Activated CD8-positive, alpha-beta memory T cell treated with anti-CD3 and anti-CD28 coated beads, Interleukin-2, amount 50 U/mL, for 24 hours (primary cell): ENCODE measurements at regions not wholly inside any gene's neighbourhood (a gene's known extent, or its start where the extent isn't known, plus 50 kb on each side); places are given as distances from the start of the nearest gene placed in this dataset.

ENCODE experiments used
- DNase-seq: peaks from one replicate; pipeline ENCODE4 v3.0.0-alpha.2; 2020; ENCODE audit errors: extremely low read depth

DNA sequence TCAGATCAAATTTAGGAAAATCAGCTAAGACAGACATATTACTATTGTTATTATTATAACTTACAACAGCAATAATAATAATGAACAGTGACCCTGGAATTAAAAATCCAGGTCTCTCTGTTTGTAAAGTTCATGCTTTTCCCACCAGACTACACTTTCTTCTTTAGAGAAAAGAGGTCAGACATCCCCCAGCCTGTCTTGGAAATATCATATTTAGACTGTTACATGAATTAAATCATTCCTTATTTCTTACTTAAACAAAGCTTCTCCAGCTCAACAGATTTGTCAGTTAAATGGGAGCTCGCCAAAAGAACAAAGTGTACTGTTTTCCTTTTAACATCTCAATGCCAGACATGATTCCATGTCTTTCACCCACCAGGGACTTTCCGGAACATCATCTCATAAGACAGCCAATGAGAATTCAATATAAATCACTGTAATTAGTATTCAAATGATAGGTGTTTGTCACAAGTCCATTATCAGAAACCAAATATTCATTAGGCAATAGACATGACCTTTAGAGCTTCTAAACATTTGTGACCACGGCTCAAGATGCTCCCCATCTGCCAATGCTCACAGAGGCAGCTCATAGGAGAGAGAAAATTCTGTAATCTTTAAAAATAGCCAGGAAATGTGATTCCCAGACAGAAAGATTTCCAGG lies 351.9 kb downstream of the ENC1 start:
- DNase-seq: no peak

DNA sequence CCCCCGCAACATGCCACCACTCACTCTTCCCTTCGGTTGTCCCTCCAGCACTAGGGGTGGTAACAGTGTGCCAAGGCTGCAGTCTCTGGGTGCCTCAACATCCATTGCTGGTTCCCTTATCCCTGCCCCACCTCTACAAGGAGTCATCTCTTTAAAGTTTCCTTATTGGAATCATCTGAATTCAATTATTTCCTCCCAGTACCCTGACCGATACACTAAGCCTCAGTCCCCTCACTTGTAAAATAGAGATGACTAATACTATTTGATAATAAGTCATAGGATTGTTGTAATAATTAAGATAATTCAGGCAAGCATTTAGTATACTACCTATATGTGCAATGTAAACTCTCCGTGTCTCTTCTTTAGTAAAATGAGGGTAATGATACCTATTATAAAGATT lies 352.5 kb downstream of the ENC1 start:
- no peak for DNase-seq

- no peak for DNase-seq
These were observed 353.5 kb downstream of the ENC1 start for GRCh38 chr5:74286734-74287695.

DNA sequence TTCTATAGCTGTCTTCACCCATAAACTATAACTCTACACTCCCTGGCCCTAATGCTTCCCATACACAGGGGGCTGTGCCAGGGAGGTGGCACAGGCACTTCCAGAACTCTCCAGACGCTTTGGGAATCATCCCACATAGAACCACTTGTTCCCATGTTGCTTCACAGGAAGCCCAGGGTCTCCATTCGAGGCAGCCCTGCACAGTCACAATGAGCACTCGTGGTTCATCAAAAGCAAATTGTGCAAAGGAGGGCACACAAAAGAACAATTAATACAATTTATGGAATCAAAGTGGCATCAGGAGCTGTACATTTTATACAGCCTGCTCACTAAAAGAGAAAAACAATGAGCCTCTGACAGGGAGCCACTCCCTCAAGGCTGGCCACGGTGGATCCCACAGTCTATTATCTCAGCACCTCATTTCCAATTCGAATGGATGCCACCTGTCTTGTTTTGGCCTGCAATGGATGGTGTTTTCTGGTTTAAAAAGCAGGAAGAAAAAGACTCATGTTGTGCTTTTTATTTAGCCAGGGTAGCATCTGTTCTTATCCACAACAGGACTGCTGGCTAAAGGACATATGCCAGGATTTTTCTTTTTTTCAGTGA lies 354.8 kb downstream of the ENC1 start:
- DNase-seq: no peak

DNA sequence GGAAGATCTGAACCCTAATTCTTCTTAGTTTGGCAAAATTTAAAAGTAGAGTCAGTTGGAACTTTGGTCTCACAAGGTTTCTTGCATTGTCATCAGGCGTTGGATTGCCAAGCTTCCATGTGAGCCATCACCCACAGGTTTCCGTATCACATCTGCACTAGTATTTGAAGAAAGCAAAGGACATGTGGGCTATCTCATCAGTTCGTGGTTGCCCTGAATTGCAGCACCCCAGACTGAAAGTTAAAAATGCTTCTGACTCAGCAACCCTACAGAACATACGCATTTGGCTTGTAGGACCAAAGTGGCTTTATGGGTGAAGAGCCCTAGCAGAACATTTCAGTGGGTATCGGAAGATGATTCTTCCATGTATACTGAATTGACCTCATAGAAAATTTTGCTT lies 358.0 kb downstream of the ENC1 start:
- no peak for DNase-seq

GRCh38 chr5:74281166-74281565 lies 359.4 kb downstream of the ENC1 start:
- DNase-seq: no peak

DNA sequence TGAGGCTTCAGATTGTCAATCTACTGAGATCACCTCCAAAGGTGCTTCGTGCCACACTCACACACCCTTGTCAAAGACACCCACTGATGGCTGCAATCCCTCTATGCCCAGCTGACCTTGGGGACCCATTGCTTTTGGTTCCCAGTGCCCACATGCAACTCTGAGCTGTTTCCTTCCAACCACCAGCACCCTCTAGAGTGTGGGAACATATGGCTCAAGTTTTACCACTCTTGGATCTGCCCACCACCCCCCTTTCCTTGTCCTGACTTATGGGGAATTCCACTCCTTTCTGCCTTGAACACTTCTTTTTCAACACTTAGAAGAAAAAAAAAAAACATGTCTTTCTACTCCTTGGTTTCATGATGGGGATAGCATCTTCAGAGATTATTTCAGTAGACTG lies 360.2 kb downstream of the ENC1 start:
- DNase-seq: no peak

GRCh38 chr5:74279244-74279643 lies 361.3 kb downstream of the ENC1 start:
- no peak for DNase-seq

GRCh38 chr5:74277418-74277817 lies 363.1 kb downstream of the ENC1 start:
- DNase-seq: no peak

DNA sequence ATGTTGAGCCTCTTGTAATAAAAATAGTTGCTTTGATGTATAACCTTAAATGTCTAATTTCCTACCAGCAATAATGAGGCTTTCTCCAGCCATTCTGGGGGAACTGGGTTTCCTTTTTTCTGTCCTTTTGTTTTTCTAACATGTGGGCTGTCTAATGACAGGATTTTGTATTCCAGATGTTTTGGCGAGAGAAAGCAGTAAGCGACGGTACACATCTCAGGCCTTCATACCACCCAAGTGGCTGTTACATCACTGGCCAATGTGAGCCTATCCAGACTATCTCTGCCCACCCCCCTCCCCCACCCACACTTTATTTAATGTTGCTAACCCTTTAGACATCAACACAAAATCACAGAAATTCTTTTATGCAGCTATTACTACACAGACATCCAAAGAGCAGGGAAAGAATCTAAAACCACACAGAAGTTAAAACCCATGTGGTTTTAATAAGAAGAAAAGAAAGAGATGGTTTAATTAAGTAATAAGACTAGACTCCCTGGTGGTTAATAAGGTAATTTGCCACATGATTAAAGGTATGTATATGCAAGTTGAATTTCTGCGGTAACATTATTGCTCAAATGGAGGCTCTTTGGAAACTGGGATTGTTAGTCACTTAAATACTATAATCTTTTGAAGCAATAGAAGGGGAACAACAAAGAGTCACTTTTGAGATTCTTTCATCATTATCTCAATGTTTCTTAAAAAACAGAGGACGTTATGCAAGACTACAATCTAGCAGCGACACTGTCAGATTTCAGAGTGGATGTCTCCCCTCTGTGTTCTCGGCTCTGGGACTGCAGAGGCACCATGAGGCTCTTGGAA lies 365.1 kb downstream of the ENC1 start:
- DNase-seq: no peak

- no peak for DNase-seq
These were observed 366.2 kb downstream of the ENC1 start for GRCh38 chr5:74274326-74274725.

DNA sequence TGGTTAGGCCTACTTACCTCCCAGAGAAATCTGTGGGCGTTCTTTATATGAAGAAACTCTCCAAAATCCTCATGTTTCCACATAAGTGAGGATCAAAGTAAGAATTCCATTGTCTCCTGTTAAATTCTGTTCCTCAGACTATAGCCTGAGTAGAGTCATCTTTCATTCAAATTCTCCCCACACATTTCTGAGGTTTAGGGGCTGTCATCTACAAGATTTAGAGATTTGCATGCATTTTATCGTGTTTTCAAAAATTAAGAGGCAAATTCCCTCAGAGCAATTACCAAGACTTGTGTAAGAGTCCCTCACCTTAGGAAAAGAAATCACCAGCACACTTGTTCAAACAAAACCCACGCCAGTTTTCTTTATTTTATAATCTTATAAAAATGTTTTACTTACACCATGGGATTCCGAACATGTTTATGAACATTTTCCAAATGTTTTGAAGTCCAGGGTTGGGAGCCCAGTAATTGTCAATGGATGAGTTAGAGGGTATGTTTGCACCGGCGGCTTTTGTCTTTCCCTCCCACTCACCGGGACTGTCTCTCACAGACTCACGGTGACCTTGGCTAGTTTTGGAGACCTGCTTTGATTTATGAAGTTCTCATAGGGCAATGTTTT lies 367.6 kb downstream of the ENC1 start:
- no peak for DNase-seq

- no peak for DNase-seq
These were observed 368.3 kb downstream of the ENC1 start for GRCh38 chr5:74272024-74272775.

DNA sequence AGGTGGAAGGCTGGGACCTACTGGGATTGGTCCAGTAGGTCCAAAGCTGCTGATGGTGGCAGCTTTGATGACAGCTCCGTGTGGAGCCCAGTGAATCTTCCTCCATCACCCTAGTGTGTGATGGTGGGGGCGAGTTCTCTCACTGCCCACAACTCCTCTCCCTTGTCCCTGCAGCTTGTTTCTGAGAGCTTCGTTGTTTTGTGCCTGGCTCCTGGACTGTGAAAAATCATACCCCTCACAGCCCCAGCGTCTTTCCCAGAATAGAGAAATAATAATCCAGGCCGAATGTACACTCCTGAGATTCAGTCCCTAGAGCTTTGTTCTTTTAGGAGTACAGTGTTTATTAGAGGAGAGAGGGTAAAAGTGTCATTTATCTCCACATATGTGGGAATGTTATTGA lies 372.2 kb downstream of the ENC1 start:
- DNase-seq: no peak

DNA sequence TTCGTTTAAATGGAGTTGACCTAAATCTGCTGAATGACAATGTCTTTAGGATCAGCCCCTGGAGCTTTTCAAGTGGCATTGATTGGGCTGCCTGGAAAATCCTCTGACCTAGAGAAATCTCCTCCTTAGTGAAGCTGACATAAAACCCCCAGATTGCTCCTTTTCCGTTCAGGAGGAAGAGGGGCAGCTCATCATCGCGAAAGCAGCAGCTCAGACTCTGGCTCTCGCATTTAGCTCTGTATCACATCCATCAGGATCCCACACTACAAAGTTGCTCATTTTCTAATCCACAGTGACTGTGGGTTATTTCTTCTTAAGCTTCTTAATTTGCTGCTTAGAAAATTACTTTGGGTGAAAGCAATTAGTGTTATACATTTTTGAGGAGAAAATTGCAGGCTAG lies 373.7 kb downstream of the ENC1 start:
- DNase-seq: no peak

DNA sequence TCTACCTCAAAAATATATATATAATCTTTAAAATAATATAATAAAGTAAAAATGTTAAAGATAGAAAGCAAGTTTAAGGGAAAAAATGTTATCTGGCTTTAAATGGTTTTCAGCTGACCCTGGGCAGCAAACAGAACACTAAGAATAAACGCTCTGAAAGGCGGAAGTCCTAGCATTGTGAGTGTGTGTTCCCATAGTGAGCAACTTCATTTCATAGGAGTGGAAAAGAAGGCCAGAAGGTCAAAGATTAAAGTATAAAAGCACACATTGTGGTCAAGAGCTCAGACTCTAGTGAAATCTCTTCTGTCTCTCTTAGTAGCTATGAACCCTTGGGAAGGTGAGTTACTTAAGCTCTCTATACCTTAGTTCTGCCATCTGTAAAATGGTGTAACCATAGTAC lies 374.4 kb downstream of the ENC1 start:
- no peak for DNase-seq

GRCh38 chr5:74262544-74263207 lies 377.9 kb downstream of the ENC1 start:
- DNase-seq: no peak

DNA sequence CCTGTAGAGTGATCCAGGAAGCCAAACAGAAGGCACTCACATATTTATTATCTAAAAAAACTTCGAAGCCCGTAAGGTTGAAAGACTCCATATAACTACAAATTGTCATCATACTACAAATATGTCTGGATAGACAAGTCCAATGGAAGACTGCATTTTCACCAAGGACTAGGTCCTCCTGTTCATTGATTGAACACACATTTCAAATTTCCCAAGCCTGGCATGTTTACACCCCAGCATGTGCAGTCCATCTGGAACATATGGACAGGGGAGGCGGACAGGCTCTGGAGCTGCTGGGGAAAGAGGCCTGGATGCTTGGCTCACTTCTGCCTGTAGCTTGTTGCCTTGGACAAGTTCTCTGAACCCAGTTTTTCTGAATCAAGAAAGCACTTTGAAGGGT lies 378.7 kb downstream of the ENC1 start:
- DNase-seq: no peak

GRCh38 chr5:74261421-74261820 lies 379.1 kb downstream of the ENC1 start:
- DNase-seq: no peak

- DNase-seq: no peak
These were observed 381.0 kb downstream of the ENC1 start for GRCh38 chr5:74259572-74259971.
